A549 (cell line): ENCODE measurements at regions not wholly inside any gene's neighbourhood (a gene's known extent, or its start where the extent isn't known, plus 50 kb on each side); places are given as distances from the start of the nearest gene placed in this dataset.

Experiments
- ATAC-seq, 2 experiments: fragments of 200-7000 bp in 1 of 2; fragments of >200 bp in 1 of 2; cut with Nextera tagmentation in 1 of 2; cut with Tn5 transposase in 1 of 2; 3 replicates each; pipeline versions ENCODE4 v1.8.0 to v1.9.1; 2018 to 2020; ENCODE audit warnings: mild to moderate bottlenecking in 1 of 2, moderate library complexity in 1 of 2
- CTCF ChIA-PET: fragments of 300-600 bp; sonication (Branson Sonifier 250); formaldehyde crosslinking; extraction: SDS; loops from one replicate; lab custom pipeline; 2021; ENCODE audit warnings: antibody characterized with exemption, inconsistent platforms; lab: Yijun Ruan, JAX
- POLR2A ChIA-PET: fragments of 350-600 bp; formaldehyde crosslinking; extraction: SDS; loops from one replicate; lab custom pipeline; 2021; ENCODE audit warnings: antibody characterized with exemption, inconsistent platforms; lab: Yijun Ruan, JAX
- DNase-seq, 2 experiments: peaks; one replicate each; pipeline versions ENCODE4 v3.0.0 to v3.0.0-alpha.2; 2011 to 2016; ENCODE audit warnings: low read depth in 1 of 2, low spot score in 1 of 2
- FAIRE-seq: peaks from 2 replicates; lab custom pipeline; 2011; peaks lifted over from hg19 to GRCh38; lab: Jason Lieb, UNC
- H3K27ac ChIP-seq, 2 experiments: fragments of >200 bp; sonication (Bioruptor Twin); formaldehyde crosslinking; 3 replicates each; pipeline ENCODE4 v1.5.1; 2016 to 2017
- H3K4me1 ChIP-seq: fragments of >200 bp; sonication (Bioruptor Twin); formaldehyde crosslinking; 3 replicates; pipeline ENCODE4 v1.6.1; 2016
- H3K4me2 ChIP-seq: fragments of >200 bp; sonication (Bioruptor Twin); formaldehyde crosslinking; 3 replicates; pipeline ENCODE4 v1.6.1; 2016
- H3K4me3 ChIP-seq: fragments of >200 bp; sonication (Bioruptor Twin); formaldehyde crosslinking; 3 replicates; pipeline ENCODE4 v1.5.1; 2016
- H3K9me3 ChIP-seq: fragments of >200 bp; sonication (Bioruptor Twin); formaldehyde crosslinking; 3 replicates; pipeline ENCODE4 v1.6.1; 2016
- CEBPB ChIP-seq, 2 experiments: fragments of >200 bp in 1 of 2; sonication (Bioruptor Twin) in 1 of 2; formaldehyde crosslinking in 1 of 2; IDR thresholded peaks; 2 replicates each; pipeline ENCODE4 v1.6.1; 2012 to 2016
- CHD4 ChIP-seq: fragments of 200-600 bp; sonication (generic); IDR thresholded peaks from 2 replicates; pipeline ENCODE4 v1.6.1; 2016; ENCODE audit warnings: antibody characterized with exemption, mild to moderate bottlenecking, borderline replicate concordance
- EHMT2 ChIP-seq: fragments of 200-600 bp; sonication (generic); IDR thresholded peaks from 2 replicates; pipeline ENCODE4 v1.6.1; 2016; ENCODE audit warnings: antibody characterized with exemption, low read depth, mild to moderate bottlenecking, moderate library complexity
- FOSB ChIP-seq: fragments of 250-450 bp; sonication (Bioruptor Pico); IDR thresholded peaks from 2 replicates; pipeline ENCODE4 v1.5.0; 2020; ENCODE audit warnings: mild to moderate bottlenecking, moderate library complexity
- FOSL2 ChIP-seq, 2 experiments: fragments of 450-650 bp in 1 of 2; fragments of >200 bp in 1 of 2; sonication (Bioruptor Twin) in 1 of 2; formaldehyde crosslinking; IDR thresholded peaks; 2 replicates each; pipeline versions ENCODE4 v1.5.0 to v1.6.1; 2016 to 2020; ENCODE audit warnings: mild to moderate bottlenecking in 1 of 2, moderate library complexity in 1 of 2
- HDAC2 ChIP-seq: fragments of 200-600 bp; sonication (generic); IDR thresholded peaks from 2 replicates; pipeline ENCODE4 v1.6.1; 2016
- HOXB13 ChIP-seq: fragments of 250-450 bp; sonication (Bioruptor Pico); IDR thresholded peaks from 2 replicates; pipeline ENCODE4 v1.5.0; 2020; ENCODE audit warnings: low read depth, mild to moderate bottlenecking, moderate library complexity
- JUN ChIP-seq, 2 experiments: fragments of >200 bp; sonication (Bioruptor Twin); formaldehyde crosslinking; IDR thresholded peaks; 2 replicates in 1 of 2; 3 replicates in 1 of 2; pipeline ENCODE4 v1.6.1; 2016 to 2017
- MYC ChIP-seq: IDR thresholded peaks from 2 replicates; pipeline ENCODE4 v1.6.1; 2012; ENCODE audit warnings: mild to moderate bottlenecking, inconsistent platforms, low read length, improper control_type of control experiment, borderline replicate concordance
- NPAS2 ChIP-seq: fragments of 250-450 bp; sonication (Bioruptor Pico); IDR thresholded peaks from 2 replicates; pipeline ENCODE4 v1.8.0; 2022; ENCODE audit warnings: mild to moderate bottlenecking, moderate library complexity, borderline replicate concordance
- POLR2AphosphoS2 ChIP-seq: conservative IDR thresholded peaks from 2 replicates; pipeline ENCODE4 v1.6.1; 2012; ENCODE audit warnings: low read length, improper control_type of control experiment, inconsistent platforms
- RAD21 ChIP-seq, 2 experiments: fragments of >200 bp in 1 of 2; sonication (Bioruptor Twin) in 1 of 2; formaldehyde crosslinking in 1 of 2; IDR thresholded peaks in 1 of 2; conservative IDR thresholded peaks in 1 of 2; 2 replicates in 1 of 2; 3 replicates in 1 of 2; pipeline ENCODE4 v1.6.1; 2012 to 2018; ENCODE audit warnings: inconsistent platforms in 1 of 2
- TFCP2L1 ChIP-seq: fragments of 250-450 bp; sonication (Bioruptor Pico); IDR thresholded peaks from 2 replicates; pipeline ENCODE4 v1.5.0; 2021; ENCODE audit warnings: mild to moderate bottlenecking
- WGBS: methylation state at CpG from one replicate; pipeline ENCODE4 v1.1.6; 2017; ENCODE audit errors: missing lambda C conversion rate; 5-methylcytosine and 5-hydroxymethylcytosine counted together
- TF ChIP-seq, protein P1 (sequence below): IDR thresholded peaks from 2 replicates; pipeline ENCODE4 v1.6.1; 2012; ENCODE audit warnings: low read depth, borderline replicate concordance
- TF ChIP-seq, protein P2 (sequence below): fragments of >200 bp; sonication (Bioruptor Twin); formaldehyde crosslinking; IDR thresholded peaks from 3 replicates; pipeline ENCODE4 v1.6.1; 2016
- TF ChIP-seq, protein P3 (sequence below): fragments of >200 bp; sonication (Bioruptor Twin); formaldehyde crosslinking; IDR thresholded peaks from 2 replicates; pipeline ENCODE4 v1.6.1; 2016
- TF ChIP-seq, protein P4 (sequence below): fragments of >200 bp; sonication (Bioruptor Twin); formaldehyde crosslinking; IDR thresholded peaks from 3 replicates; pipeline ENCODE4 v1.5.1; 2016

DNA sequence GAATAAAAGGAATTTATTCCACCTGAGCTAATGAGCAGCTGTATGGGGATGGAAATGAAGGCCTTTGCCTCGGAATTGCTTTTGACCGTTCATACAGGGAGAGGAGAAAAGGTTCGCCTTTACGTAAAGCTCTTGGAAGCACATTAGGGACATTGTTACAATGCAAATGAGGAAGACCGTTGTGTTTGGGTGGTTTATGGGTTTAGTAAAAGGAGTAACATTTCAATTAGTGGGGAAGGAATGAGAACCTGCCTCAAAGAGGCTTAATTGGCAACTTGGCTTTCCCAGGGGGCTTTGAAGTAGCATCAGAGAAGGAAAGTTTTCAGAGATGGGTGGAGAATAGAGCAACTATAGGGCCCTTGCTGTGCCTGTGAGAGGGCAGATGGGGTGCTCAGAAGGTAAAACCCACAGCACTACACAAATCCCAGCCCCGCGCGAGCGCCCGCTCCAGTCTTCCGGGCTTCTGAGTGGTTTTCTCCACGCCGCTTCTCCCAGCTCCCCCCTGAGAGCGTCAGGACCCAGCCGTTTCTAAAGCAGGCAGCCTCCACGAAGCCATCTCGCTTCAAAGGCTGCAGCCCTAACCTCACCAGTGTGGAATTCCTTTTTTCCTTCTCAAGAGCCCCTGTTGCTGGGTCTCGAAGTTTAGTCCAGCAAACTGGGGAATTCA, 192.0 kb upstream of the HES1 start:
- ATAC-seq: no peak

DNA sequence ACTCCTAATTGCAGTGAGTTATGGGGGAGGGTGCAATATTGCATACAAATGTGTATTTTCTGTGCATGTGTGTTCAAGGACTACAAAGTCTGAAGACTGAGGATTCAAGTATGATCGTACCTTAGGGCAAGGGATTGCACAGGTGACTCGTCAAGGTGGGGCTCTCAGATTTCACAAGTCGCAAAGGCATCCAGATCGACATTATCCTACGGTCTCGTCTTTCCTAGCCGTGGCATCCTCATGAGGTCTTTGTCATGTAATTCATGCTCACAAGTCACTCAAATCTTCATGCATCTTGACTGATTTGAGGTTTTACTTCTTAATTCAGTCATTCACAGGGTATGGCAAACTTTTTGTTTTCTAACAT, 191.4 kb upstream of the HES1 start:
- no peak for DNase-seq
- ATAC-seq: no peak
- ChIA-PET POLR2A (no interaction called here), CTCF (no interaction called here)
- H3K27ac ChIP-seq: no peak overlapping the region
- no peaks in the 10 kb centered on the region for H3K9me3 ChIP-seq
- no peak overlapping the region for H3K4me2 ChIP-seq
- H3K4me3 ChIP-seq: no peak overlapping the region
- no peaks in the 10 kb centered on the region for H3K4me1 ChIP-seq
- TF ChIP-seq, protein P1, sequence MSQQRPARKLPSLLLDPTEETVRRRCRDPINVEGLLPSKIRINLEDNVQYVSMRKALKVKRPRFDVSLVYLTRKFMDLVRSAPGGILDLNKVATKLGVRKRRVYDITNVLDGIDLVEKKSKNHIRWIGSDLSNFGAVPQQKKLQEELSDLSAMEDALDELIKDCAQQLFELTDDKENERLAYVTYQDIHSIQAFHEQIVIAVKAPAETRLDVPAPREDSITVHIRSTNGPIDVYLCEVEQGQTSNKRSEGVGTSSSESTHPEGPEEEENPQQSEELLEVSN: no peak
- TF ChIP-seq FOSL2 (IDR thresholded peaks at IDR 0.05) (no peak), FOSL2 (CRISPR knock-in tag; IDR thresholded peaks at IDR 0.05) (no peak), JUN (IDR thresholded peaks at IDR 0.05) (no peak), HDAC2 (no peak)
- TF ChIP-seq, protein P2, sequence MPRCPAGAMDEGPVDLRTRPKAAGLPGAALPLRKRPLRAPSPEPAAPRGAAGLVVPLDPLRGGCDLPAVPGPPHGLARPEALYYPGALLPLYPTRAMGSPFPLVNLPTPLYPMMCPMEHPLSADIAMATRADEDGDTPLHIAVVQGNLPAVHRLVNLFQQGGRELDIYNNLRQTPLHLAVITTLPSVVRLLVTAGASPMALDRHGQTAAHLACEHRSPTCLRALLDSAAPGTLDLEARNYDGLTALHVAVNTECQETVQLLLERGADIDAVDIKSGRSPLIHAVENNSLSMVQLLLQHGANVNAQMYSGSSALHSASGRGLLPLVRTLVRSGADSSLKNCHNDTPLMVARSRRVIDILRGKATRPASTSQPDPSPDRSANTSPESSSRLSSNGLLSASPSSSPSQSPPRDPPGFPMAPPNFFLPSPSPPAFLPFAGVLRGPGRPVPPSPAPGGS: no peak
- WGBS: 89% methylated on average over 7 of the region's 7 CpGs
- no peak for FAIRE-seq

More for the DNA sequence above, 192.0 kb upstream of the HES1 start:
- DNase-seq (no peak), FAIRE-seq (no peak)
- WGBS: 88% methylated on average over 18 of the region's 18 CpGs
- CTCF ChIA-PET: no interaction called here
- H3K4me2 ChIP-seq: no peak overlapping the region
- H3K9me3 ChIP-seq: no peaks in the 10 kb centered on the region
- H3K27ac ChIP-seq: no peak overlapping the region
- POLR2A ChIA-PET: no interaction called here
- H3K4me1 ChIP-seq: no peaks in the 10 kb centered on the region
- no peak overlapping the region for H3K4me3 ChIP-seq
- TF ChIP-seq FOSB (CRISPR knock-in tag) (no peak), RAD21 (conservative IDR thresholded peaks at IDR 0.05 in 1 of 2, IDR thresholded peaks at IDR 0.05 in 1 of 2) (no peak), HOXB13 (no peak), POLR2AphosphoS2 (no peak), CHD4 (no peak)

DNA sequence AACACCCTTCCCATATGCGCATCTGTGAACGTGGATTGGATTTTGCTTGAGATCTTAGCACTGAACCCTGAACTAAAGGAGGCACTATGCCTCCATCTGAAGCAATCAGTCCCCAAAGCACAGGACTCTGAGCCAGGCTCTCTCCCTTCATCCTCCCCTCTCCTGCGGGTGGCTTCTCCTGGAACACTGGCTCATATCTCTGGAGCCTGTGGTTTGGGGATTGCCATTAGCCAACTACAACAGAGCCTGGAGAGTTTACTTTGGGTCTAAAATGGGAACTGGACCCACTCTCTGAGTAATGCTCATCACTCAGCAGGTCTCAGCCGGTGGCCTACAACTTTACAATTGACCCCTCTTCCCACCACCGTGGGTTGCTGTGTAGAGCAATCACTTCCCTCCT, 190.8 kb upstream of the HES1 start:
- ChIA-PET POLR2A (no interaction called here), CTCF (interaction anchor here (1.4 kb wide), 1 partner anchor 13 kb away, joined by 3 read pairs; no protein-coding TSS in a partner anchor)
- H3K4me3 ChIP-seq: no peak overlapping the region
- TF ChIP-seq NPAS2 (no peak), CEBPB (IDR thresholded peaks at IDR 0.05) (no peak), FOSL2 (IDR thresholded peaks at IDR 0.05) (no peak), FOSL2 (CRISPR knock-in tag; IDR thresholded peaks at IDR 0.05) (no peak), HDAC2 (no peak), TFCP2L1 (no peak), MYC (no peak)
- TF ChIP-seq, protein P3, sequence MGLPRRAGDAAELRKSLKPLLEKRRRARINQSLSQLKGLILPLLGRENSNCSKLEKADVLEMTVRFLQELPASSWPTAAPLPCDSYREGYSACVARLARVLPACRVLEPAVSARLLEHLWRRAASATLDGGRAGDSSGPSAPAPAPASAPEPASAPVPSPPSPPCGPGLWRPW: no peak
- 74% methylated on average over 4 of the region's 5 CpGs for WGBS
- ATAC-seq: no peak
- H3K4me1 ChIP-seq: no peaks in the 10 kb centered on the region
- no peaks in the 10 kb centered on the region for H3K9me3 ChIP-seq
- no peak for DNase-seq
- FAIRE-seq: no peak
- H3K4me2 ChIP-seq: no peak overlapping the region
- no peak overlapping the region for H3K27ac ChIP-seq

DNA sequence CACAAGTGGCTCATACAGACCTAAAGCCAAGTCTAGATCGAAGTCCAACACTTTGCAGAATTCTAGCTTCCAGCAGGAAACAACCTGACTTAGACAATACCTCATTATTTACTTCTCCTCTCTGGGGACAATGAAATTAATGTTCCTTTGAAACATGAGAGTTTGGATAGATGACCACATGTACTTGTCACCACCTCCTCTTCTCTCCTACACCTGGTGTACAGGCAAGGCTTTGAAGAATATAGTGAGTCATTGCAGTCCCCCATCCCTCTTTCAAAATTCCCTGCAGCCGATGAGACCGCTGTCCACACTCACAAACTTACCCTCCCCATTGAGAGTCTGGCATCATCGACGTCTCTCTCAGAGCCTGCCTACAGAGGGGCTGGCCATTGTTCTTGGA, 189.0 kb upstream of the HES1 start:
- Histone ChIP-seq H3K9me3 (no peaks in the 10 kb centered on the region), H3K4me3 (no peak overlapping the region), H3K27ac (no peak overlapping the region), H3K4me2 (no peak overlapping the region), H3K4me1 (no peaks in the 10 kb centered on the region)
- 32% methylated on average over 5 of the region's 5 CpGs for WGBS
- FAIRE-seq (no peak), DNase-seq (no peak), ATAC-seq (no peak)
- CTCF ChIA-PET: no interaction called here
- TF ChIP-seq EHMT2 (no peak), FOSL2 (IDR thresholded peaks at IDR 0.05) (no peak), FOSL2 (CRISPR knock-in tag; IDR thresholded peaks at IDR 0.05) (no peak)
- TF ChIP-seq, protein P4, sequence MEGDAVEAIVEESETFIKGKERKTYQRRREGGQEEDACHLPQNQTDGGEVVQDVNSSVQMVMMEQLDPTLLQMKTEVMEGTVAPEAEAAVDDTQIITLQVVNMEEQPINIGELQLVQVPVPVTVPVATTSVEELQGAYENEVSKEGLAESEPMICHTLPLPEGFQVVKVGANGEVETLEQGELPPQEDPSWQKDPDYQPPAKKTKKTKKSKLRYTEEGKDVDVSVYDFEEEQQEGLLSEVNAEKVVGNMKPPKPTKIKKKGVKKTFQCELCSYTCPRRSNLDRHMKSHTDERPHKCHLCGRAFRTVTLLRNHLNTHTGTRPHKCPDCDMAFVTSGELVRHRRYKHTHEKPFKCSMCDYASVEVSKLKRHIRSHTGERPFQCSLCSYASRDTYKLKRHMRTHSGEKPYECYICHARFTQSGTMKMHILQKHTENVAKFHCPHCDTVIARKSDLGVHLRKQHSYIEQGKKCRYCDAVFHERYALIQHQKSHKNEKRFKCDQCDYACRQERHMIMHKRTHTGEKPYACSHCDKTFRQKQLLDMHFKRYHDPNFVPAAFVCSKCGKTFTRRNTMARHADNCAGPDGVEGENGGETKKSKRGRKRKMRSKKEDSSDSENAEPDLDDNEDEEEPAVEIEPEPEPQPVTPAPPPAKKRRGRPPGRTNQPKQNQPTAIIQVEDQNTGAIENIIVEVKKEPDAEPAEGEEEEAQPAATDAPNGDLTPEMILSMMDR: no peak
- POLR2A ChIA-PET: no interaction called here
